ENCODE measurements at regions not wholly inside any gene's neighbourhood (a gene's known extent, or its start where the extent isn't known, plus 50 kb on each side); places are given as distances from the start of the nearest gene placed in this dataset.

DNA sequence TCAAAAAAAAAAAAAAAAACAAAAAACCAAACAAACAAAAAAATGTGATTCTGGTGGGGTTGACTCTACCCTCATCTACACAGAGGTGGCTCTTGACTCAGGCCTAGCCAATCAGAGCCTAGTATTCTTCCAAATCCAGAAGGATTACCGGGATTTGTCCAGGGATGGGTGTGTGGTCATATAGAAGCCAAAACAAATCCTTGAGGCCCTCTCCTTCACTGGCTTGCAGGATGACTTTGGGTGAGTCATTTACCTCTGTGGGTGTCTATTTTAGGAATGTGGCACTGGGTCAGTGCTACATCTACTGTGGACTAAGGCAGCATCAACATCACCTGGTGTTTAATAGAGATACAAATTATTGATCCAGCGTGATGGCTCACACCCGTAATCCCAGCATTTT, 93.2 kb upstream of the RBBP6 start:
- no peak overlapping the region for H4K8ac ChIP-seq (ENCODE audit: extremely low read depth, insufficient read depth, low read length)
- H3K23ac ChIP-seq (ENCODE audit: insufficient read length): no peak overlapping the region
- no peak overlapping the region for H3K27ac ChIP-seq (ENCODE audit: low read depth, low read length)
- H3K9me3 ChIP-seq (ENCODE audit: insufficient read depth in 2 of 2, low read depth in 1 of 2, low read length in 1 of 2): peaks cover 9 to 12% of the 10 kb centered on the region in 2 experiments
- H3K79me1 ChIP-seq (ENCODE audit: low read depth, low read length): no peaks in the 10 kb centered on the region
- no peak overlapping the region for H3K4me2 ChIP-seq (ENCODE audit: insufficient read depth in 1 of 2, low read depth in 2 of 2, low read length in 2 of 2)
- H3K56ac ChIP-seq (replicated peaks; ENCODE audit: insufficient read length, low read depth, low read length): no peak overlapping the region
- H3K4ac ChIP-seq (replicated peaks; ENCODE audit: insufficient read length, low read depth, low read length): no peak overlapping the region
- H2BK15ac ChIP-seq (ENCODE audit: low read length): no peak overlapping the region
- H3K18ac ChIP-seq (ENCODE audit: extremely low read depth, low read length): no peak overlapping the region
- DNase-seq (ENCODE audit: low read depth in 1 of 2, low spot score in 2 of 2): no peak
- no peak overlapping the region for H2BK5ac ChIP-seq (ENCODE audit: low read depth, low read length)
- CTCF ChIA-PET (ENCODE audit: partially characterized antibody): no interaction called here
- H3K79me2 ChIP-seq (ENCODE audit: control insufficient read depth in 1 of 2, insufficient read depth in 2 of 2, low read length in 2 of 2): no peaks in the 10 kb centered on the region
- H4K5ac ChIP-seq (ENCODE audit: insufficient read length, low read depth, low read length): no peak overlapping the region
- no peak overlapping the region for H3K9ac ChIP-seq (replicated peaks in 1 of 4; ENCODE audit: extremely low read depth in 1 of 4, low read depth in 3 of 4, low read length in 3 of 4)
- FAIRE-seq: no peak
- no peak overlapping the region for H2AK5ac ChIP-seq (ENCODE audit: low read depth, low read length)
- H3K4me3 ChIP-seq (ENCODE audit: extremely low read depth in 1 of 4, insufficient read depth in 2 of 4, low read depth in 3 of 4, low read length in 4 of 4): no peak overlapping the region
- WGBS, 2 experiments (ENCODE audit: extremely low coverage in 1 of 2, insufficient coverage in 1 of 2, insufficient read length in 1 of 2, insufficient replicate concordance in 2 of 2, low coverage in 1 of 2, low lambda C conversion rate in 2 of 2, missing lambda C conversion rate in 1 of 2): 84% methylated on average over 3 of the region's 3 CpGs; no CpG with 5 or more reads in 1 of the 2 experiments
- H3K36me3 ChIP-seq (ENCODE audit: control insufficient read depth in 2 of 4, insufficient read depth in 4 of 4, low read length in 3 of 4): no peaks in the 10 kb centered on the region
- H2BK12ac ChIP-seq (ENCODE audit: low read depth, low read length): no peak overlapping the region
- POLR2A ChIA-PET (ENCODE audit: partially characterized antibody): no interaction called here
- no peak overlapping the region for H3K14ac ChIP-seq (ENCODE audit: insufficient read length)
- no peak overlapping the region for H2BK120ac ChIP-seq (replicated peaks; ENCODE audit: low read depth, low read length)
- no peak overlapping the region for H2BK20ac ChIP-seq (ENCODE audit: low read length)
- no peaks in the 10 kb centered on the region for H3K23me2 ChIP-seq (ENCODE audit: low read depth, low read length)
- no peaks in the 10 kb centered on the region; a peak in 2 of 7 replicates for H3K4me1 ChIP-seq (replicated peaks in 1 of 4; ENCODE audit: control insufficient read depth in 3 of 4, insufficient read depth in 4 of 4, low read length in 3 of 4)
- no peaks in the 10 kb centered on the region for H3K27me3 ChIP-seq (replicated peaks in 1 of 4; ENCODE audit: control insufficient read depth in 3 of 4, extremely low read depth in 1 of 4, insufficient read depth in 3 of 4, low read length in 3 of 4)
- H4K20me1 ChIP-seq (replicated peaks in 1 of 2; ENCODE audit: control insufficient read depth in 1 of 2, insufficient read depth in 2 of 2, low read length in 2 of 2): no peaks in the 10 kb centered on the region
- H4K91ac ChIP-seq (replicated peaks; ENCODE audit: insufficient read length, low read length): no peak overlapping the region
- no peak overlapping the region for H2AFZ ChIP-seq (ENCODE audit: low read length)
- TF ChIP-seq CREB1 (IDR thresholded peaks at IDR 0.05): no peak
- TF ChIP-seq RXRA (IDR thresholded peaks at IDR 0.05; ENCODE audit: insufficient read depth, low read depth, low read length): no peak
- no peak for TF ChIP-seq ATF2 (IDR thresholded peaks at IDR 0.05; ENCODE audit: low read length)
- no peak for TF ChIP-seq EGR1 (IDR thresholded peaks at IDR 0.05; ENCODE audit: borderline replicate concordance, low read depth, low read length)
- TF ChIP-seq, protein P1, sequence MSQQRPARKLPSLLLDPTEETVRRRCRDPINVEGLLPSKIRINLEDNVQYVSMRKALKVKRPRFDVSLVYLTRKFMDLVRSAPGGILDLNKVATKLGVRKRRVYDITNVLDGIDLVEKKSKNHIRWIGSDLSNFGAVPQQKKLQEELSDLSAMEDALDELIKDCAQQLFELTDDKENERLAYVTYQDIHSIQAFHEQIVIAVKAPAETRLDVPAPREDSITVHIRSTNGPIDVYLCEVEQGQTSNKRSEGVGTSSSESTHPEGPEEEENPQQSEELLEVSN (IDR thresholded peaks at IDR 0.05): no peak
- no peak for TF ChIP-seq HDAC2 (IDR thresholded peaks at IDR 0.05; ENCODE audit: borderline replicate concordance in 1 of 2, low read depth in 2 of 2, low read length in 2 of 2)
- no peak for TF ChIP-seq SP4 (IDR thresholded peaks at IDR 0.05; ENCODE audit: low read length)
- TF ChIP-seq ZNF274 (IDR thresholded peaks at IDR 0.05; ENCODE audit: borderline replicate concordance, extremely low read depth, low read length): no peak
- TF ChIP-seq FOSL1 (IDR thresholded peaks at IDR 0.05; ENCODE audit: insufficient read depth, low read depth, low read length): no peak
- no peak for TF ChIP-seq SAP30 (IDR thresholded peaks at IDR 0.05; ENCODE audit: insufficient read depth, insufficient replicate concordance, low read length)
- no peak for TF ChIP-seq PHF8 (conservative IDR thresholded peaks at IDR 0.05; ENCODE audit: low read depth, low read length)
- no peak for TF ChIP-seq BACH1 (IDR thresholded peaks at IDR 0.05; ENCODE audit: low read length)
- no peak for TF ChIP-seq EZH2 (IDR thresholded peaks at IDR 0.05; ENCODE audit: low read depth, low read length, severe bottlenecking)

Data from H1 (cell line).